GM13976 (cell line): ENCODE measurements at regions not wholly inside any gene's neighbourhood (a gene's known extent, or its start where the extent isn't known, plus 50 kb on each side); places are given as distances from the start of the nearest gene placed in this dataset.

ENCODE experiments used
- DNase-seq: peaks from one replicate; pipeline ENCODE4 v3.0.0; 2012; ENCODE audit warnings: low spot score
- CTCF ChIP-seq: IDR thresholded peaks from 2 replicates; pipeline ENCODE4 v1.5.1; 2012; ENCODE audit warnings: borderline replicate concordance, mild to moderate bottlenecking; ENCODE audit not compliant: insufficient read depth; ENCODE audit errors: extremely low read depth, missing control alignments, control extremely low read depth
- in situ Hi-C: fragments of 300-500 bp; cut with MboI; formaldehyde crosslinking; loops from one replicate; pipeline ENCODE4 v1.12.0; 2022; ENCODE audit warnings: low sequenced_read_pairs, mixed read lengths, inconsistent platforms; ENCODE audit not compliant: unreplicated experiment

- TF ChIP-seq CTCF, result no peak
- in situ Hi-C loops, result no loop called here
- no peak for DNase-seq
Measured at GRCh38 chr10:121059351-121059750, 208.2 kb downstream of the WDR11 start.

GRCh38 chr10:121062115-121062514 is 211.0 kb downstream of the WDR11 start:
- in situ Hi-C loops, result no loop called here
- no peak for DNase-seq
- no peak for TF ChIP-seq CTCF

- in situ Hi-C loops, result no loop called here
- TF ChIP-seq CTCF, result no peak
- no peak for DNase-seq
Measured at GRCh38 chr10:121063744-121064143, 212.6 kb downstream of the WDR11 start.

- no peak for DNase-seq
- in situ Hi-C loops, result no loop called here
- TF ChIP-seq CTCF, result no peak
Measured at GRCh38 chr10:121064491-121064890, 213.3 kb downstream of the WDR11 start.

GRCh38 chr10:121065330-121065729 is 214.2 kb downstream of the WDR11 start:
- in situ Hi-C loops, result no loop called here
- TF ChIP-seq CTCF, result no peak
- DNase-seq, result no peak

GRCh38 chr10:121069061-121069850 is 218.1 kb downstream of the WDR11 start:
- DNase-seq, result peak; percentile 20
- in situ Hi-C loops, result no loop called here
- no peak for TF ChIP-seq CTCF
